ENCODE measurements at regions not wholly inside any gene's neighbourhood (a gene's known extent, or its start where the extent isn't known, plus 50 kb on each side); places are given as distances from the start of the nearest gene placed in this dataset.

- Mint-ChIP-seq H3K27ac (no peak overlapping the region), H3K4me3 (no peak overlapping the region), H3K36me3 (no peaks in the 10 kb centered on the region), H3K4me1 (peaks cover under 1% of the 10 kb centered on the region), H3K27me3 (ENCODE audit: low read depth) (no peaks in the 10 kb centered on the region), H3K9me3 (no peaks in the 10 kb centered on the region)
- no peak for TF ChIP-seq MYBL2 (CRISPR knock-in tag; IDR thresholded peaks at IDR 0.05)
- no peak for DNase-seq (ENCODE audit: low spot score)
- CTCF ChIA-PET = no interaction called here
- no peak for ATAC-seq
- POLR2A ChIA-PET = no interaction called here
Measured at GRCh38 chr2:55999790-56000189, 76.2 kb upstream of the EFEMP1 start.

- DNase-seq (ENCODE audit: low spot score) (no peak), ATAC-seq (no peak)
- no peaks in the 10 kb centered on the region for H3K27me3 Mint-ChIP-seq (ENCODE audit: low read depth)
- no peak overlapping the region for H3K27ac Mint-ChIP-seq
- no peaks in the 10 kb centered on the region for H3K9me3 Mint-ChIP-seq
- TF ChIP-seq, protein P1, sequence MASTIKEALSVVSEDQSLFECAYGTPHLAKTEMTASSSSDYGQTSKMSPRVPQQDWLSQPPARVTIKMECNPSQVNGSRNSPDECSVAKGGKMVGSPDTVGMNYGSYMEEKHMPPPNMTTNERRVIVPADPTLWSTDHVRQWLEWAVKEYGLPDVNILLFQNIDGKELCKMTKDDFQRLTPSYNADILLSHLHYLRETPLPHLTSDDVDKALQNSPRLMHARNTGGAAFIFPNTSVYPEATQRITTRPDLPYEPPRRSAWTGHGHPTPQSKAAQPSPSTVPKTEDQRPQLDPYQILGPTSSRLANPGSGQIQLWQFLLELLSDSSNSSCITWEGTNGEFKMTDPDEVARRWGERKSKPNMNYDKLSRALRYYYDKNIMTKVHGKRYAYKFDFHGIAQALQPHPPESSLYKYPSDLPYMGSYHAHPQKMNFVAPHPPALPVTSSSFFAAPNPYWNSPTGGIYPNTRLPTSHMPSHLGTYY (CRISPR knock-in tag; IDR thresholded peaks at IDR 0.05) = no peak
- TF ChIP-seq SOX15 (CRISPR knock-in tag; IDR thresholded peaks at IDR 0.05) = no peak
- no peak for TF ChIP-seq PRRX2 (CRISPR knock-in tag; IDR thresholded peaks at IDR 0.05)
- no peak for TF ChIP-seq NR3C1 (CRISPR knock-in tag; conservative IDR thresholded peaks at IDR 0.05; ENCODE audit: low read depth)
- TF ChIP-seq RORB (CRISPR knock-in tag; IDR thresholded peaks at IDR 0.05) = no peak
- TF ChIP-seq FOXP1 (CRISPR knock-in tag; IDR thresholded peaks at IDR 0.05; ENCODE audit: borderline replicate concordance) = no peak
- TF ChIP-seq, protein P2, sequence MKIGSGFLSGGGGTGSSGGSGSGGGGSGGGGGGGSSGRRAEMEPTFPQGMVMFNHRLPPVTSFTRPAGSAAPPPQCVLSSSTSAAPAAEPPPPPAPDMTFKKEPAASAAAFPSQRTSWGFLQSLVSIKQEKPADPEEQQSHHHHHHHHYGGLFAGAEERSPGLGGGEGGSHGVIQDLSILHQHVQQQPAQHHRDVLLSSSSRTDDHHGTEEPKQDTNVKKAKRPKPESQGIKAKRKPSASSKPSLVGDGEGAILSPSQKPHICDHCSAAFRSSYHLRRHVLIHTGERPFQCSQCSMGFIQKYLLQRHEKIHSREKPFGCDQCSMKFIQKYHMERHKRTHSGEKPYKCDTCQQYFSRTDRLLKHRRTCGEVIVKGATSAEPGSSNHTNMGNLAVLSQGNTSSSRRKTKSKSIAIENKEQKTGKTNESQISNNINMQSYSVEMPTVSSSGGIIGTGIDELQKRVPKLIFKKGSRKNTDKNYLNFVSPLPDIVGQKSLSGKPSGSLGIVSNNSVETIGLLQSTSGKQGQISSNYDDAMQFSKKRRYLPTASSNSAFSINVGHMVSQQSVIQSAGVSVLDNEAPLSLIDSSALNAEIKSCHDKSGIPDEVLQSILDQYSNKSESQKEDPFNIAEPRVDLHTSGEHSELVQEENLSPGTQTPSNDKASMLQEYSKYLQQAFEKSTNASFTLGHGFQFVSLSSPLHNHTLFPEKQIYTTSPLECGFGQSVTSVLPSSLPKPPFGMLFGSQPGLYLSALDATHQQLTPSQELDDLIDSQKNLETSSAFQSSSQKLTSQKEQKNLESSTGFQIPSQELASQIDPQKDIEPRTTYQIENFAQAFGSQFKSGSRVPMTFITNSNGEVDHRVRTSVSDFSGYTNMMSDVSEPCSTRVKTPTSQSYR (CRISPR knock-in tag; IDR thresholded peaks at IDR 0.05) = no peak
- TF ChIP-seq EMX1 (CRISPR knock-in tag; IDR thresholded peaks at IDR 0.05) = no peak
- TF ChIP-seq, protein P3, sequence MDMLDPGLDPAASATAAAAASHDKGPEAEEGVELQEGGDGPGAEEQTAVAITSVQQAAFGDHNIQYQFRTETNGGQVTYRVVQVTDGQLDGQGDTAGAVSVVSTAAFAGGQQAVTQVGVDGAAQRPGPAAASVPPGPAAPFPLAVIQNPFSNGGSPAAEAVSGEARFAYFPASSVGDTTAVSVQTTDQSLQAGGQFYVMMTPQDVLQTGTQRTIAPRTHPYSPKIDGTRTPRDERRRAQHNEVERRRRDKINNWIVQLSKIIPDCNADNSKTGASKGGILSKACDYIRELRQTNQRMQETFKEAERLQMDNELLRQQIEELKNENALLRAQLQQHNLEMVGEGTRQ (CRISPR knock-in tag; IDR thresholded peaks at IDR 0.05) = no peak
- TF ChIP-seq NFATC4 (CRISPR knock-in tag; IDR thresholded peaks at IDR 0.05) = no peak
- no peak for TF ChIP-seq ATF1 (CRISPR knock-in tag; IDR thresholded peaks at IDR 0.05)
- TF ChIP-seq ZBTB21 (CRISPR knock-in tag; IDR thresholded peaks at IDR 0.05; ENCODE audit: borderline replicate concordance) = no peak
- TF ChIP-seq, protein P4, sequence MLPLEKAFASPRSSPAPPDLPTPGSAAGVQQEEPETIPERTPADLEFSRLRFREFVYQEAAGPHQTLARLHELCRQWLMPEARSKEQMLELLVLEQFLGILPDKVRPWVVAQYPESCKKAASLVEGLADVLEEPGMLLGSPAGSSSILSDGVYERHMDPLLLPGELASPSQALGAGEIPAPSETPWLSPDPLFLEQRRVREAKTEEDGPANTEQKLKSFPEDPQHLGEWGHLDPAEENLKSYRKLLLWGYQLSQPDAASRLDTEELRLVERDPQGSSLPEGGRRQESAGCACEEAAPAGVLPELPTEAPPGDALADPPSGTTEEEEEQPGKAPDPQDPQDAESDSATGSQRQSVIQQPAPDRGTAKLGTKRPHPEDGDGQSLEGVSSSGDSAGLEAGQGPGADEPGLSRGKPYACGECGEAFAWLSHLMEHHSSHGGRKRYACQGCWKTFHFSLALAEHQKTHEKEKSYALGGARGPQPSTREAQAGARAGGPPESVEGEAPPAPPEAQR (CRISPR knock-in tag; IDR thresholded peaks at IDR 0.05) = no peak
- no peak for TF ChIP-seq OVOL2 (CRISPR knock-in tag; IDR thresholded peaks at IDR 0.05; ENCODE audit: borderline replicate concordance)
- TF ChIP-seq HMGA2 (CRISPR knock-in tag; IDR thresholded peaks at IDR 0.05) = no peak
- no peak for TF ChIP-seq ZNF121 (CRISPR knock-in tag; IDR thresholded peaks at IDR 0.05)
- TF ChIP-seq ATF6 (CRISPR knock-in tag; IDR thresholded peaks at IDR 0.05) = no peak
- no peak for TF ChIP-seq ZNF512 (CRISPR knock-in tag; IDR thresholded peaks at IDR 0.05; ENCODE audit: borderline replicate concordance)
- ChIA-PET CTCF (no interaction called here), POLR2A (no interaction called here)
- H3K36me3 Mint-ChIP-seq = no peaks in the 10 kb centered on the region
- no peak overlapping the region for H3K4me3 Mint-ChIP-seq
- H3K4me1 Mint-ChIP-seq = no peaks in the 10 kb centered on the region
Measured at GRCh38 chr2:56001947-56002346, 78.4 kb upstream of the EFEMP1 start.
